NCI-H345 (cell line): ENCODE measurements at regions not wholly inside any gene's neighbourhood (a gene's known extent, or its start where the extent isn't known, plus 50 kb on each side); places are given as distances from the start of the nearest gene placed in this dataset.

Source experiments
- DNase-seq: peaks from one replicate; lab custom pipeline; 2025; lab: John Stamatoyannopoulos, UW

DNA sequence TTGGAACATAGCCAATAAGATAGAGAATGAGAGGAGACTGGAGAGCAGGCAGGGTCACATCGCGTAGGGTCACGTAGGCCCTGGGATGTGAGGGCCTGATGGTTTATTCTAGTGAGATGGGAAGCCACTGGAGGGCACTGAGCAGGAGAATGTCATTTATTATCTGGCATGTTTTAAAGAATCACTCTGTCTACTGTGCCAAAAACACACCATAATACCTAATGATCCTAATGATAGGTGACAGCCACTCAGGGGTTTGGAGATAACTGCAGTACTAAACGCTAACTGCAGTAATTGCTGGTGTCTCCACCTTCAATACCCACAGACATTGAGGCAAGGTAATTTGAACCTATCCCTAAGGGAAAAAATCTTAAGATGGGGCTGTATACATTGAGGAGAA, 185.4 kb downstream of the TTLL7 start:
- DNase-seq, result no peak

DNA sequence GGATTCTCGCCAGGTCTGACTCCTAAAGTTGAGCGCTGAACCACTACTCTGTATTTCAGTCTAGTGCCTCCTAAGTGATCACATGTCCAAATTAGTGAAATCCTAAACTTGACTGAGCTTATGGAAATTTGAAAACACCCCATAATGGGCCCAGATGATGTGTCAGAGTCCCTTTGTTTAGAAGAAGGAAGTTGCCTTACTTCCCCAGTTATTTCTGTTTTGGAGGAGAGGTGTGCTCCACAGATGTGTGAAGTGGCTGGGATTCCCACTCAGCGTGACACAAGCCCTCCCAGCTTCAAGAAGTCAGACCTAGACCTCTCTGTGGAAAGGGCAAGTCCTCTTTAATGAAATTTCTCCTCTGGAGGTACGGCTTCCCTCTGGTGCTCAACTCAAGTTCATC, 188.8 kb downstream of the TTLL7 start:
- no peak for DNase-seq

DNA sequence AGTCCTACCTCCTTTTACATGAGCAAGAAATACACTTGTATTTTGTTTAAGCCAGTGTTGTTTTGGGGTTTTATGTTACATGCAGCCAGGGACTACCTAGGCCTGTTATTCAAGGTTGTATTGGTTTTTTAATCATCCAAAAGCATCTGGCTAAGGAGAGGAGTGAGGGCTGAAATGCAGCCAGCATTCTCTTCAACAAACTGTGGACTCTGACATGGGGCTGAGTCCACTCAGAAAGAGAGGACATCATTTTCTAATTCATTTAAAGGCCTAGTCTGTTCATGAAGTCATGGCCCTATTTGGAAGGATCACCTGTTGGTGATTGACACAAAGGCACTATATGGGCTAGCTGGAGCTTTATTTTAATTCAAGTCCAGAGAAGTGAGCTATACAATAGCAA, 190.4 kb downstream of the TTLL7 start:
- DNase-seq, result no peak

DNA sequence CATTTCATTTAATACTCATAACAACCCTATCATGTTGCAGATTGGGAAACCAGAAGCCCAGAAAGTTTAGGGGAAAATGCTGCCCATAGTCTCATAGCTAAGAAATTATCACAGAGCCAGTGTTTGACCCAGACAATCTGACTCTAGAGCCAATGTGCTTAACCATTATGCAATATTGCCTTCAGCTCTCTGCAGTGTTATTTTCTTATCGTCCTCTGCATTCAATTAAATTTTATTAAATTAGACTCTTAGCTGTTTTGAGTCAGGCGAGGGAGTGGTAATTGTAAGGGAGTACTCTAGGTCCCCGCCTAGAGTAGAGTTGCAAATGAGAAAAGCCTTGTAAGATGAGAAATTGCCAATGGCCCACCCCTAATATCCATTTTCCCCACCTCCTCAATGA, 191.1 kb downstream of the TTLL7 start:
- DNase-seq, result no peak

DNA sequence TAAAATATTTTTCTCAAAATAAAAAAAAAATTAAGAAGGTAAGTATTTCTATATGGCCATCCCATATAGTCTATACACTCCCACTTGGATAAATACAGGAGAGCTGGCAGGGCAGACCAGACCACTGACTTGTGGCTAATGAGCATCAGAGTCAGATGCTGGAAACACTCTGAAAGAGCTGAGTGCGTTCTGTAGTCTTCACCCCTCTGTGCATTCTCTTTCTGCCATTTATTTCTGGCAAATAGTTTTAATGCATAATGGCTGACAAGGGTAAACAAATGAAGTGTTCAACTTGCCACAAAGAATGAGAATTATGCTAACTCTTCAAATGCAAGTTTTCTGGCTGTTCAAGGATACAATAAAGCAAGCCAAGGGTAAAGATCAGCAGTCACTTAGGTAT, 191.7 kb downstream of the TTLL7 start:
- DNase-seq, result no peak

DNA sequence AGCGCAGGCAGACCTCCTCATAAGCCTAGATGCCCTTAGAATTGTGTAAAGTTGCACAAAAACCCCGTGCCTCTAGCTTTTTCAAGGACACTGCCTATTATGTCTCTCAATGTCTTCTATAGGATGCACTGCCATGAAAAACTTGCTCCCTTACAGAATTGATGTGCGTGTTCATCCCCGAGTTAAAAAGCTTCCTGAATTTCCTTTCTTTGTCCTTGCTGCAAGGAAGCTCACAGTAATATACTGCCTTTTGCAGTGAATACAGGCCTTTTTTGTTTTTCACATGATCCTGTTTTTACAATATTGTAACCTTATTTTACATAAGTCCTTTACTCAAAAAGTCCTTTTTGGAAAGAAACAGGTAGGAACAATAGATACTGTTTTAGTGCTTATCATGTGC, 193.0 kb downstream of the TTLL7 start:
- DNase-seq, result no peak

DNA sequence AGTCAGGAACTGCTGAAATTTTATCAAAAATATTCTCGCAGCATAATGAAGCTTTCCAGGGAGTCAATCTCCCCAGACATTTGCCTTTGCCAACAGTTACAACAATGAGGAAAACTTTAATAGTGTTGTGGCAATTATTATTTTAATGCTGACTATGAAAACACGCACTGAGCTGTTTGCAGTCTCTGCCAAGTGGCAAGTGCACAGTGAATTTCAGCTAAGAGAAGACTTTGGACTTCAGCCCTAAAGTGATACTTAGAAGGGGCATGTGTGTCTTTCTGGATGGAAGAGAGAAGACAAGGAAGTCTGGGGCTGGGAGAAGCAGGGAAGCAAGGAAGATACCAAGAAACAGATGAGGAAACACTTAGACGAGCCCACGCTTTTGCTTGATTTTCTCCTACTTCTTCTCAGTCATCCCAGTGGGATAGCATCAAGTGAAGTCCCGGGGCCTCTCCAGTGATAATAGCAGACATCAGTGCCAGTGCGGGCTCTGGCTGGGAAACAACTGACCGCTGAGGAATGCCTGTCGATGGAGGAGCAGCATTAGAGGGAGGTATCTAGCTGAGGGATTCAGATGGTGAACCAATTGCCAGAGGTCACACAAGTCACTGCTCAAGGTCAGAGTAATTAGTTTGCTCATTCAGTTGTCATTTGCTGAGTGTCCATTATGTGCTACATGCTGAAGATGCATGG, 196.3 kb downstream of the TTLL7 start:
- DNase-seq, result no peak

DNA sequence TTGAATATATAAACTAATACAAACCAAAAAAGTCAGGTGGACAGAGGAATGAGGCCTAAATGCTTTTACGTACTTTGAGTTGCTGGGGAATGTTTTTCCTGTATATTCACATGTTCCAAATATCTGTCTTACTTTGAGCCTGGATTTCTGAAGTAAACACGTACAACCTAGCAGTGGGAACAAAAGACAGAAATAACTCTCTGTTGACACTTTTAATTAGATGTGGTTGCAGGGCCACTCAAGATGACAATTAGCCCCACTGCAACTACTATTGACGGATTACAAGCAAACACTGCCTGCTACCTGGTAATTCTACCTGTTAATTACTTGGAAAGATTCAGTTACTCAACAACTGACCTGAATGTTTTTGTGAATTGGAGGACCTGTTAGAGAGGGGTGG, 196.9 kb downstream of the TTLL7 start:
- DNase-seq, result peak; percentile 19

DNA sequence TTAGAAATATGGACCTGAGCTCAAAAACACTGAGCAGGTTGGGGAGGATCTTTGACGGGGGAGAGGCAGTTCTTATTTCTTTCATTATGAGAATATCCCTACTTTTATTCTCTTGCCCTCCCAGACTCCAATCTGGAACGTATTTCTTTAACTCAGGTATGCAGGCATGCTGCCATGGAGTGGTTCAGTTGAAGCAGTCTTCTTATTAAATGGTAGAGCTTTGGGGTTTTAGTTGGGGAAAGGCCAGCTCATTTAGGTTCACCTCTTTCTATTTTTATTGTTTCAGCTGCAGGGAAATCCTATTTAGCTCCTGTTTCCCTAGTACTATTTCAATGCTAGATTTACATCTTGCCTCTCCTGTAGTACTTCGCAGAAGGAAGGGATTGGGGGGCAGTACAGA, 198.9 kb downstream of the TTLL7 start:
- DNase-seq, result no peak

DNA sequence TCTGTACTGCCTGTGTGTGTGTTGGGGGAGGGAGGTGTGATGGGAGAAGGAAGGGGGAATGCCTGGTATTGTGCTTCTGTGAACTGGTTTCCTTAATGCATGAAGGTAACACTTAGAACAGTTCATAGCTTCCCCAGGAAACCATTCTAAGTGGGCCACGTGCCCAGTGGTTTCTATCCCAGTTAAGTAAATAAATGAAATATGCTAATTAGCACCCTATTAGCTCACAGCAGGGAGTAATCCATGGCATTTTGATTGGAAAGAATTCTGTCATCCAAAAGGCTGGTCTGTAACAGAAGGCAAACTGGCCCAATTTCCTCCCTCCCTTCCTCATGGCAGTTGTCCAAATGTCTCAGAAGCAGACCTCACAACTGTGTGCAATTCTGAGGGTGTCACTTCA, 199.3 kb downstream of the TTLL7 start:
- peak; percentile 18 for DNase-seq

DNA sequence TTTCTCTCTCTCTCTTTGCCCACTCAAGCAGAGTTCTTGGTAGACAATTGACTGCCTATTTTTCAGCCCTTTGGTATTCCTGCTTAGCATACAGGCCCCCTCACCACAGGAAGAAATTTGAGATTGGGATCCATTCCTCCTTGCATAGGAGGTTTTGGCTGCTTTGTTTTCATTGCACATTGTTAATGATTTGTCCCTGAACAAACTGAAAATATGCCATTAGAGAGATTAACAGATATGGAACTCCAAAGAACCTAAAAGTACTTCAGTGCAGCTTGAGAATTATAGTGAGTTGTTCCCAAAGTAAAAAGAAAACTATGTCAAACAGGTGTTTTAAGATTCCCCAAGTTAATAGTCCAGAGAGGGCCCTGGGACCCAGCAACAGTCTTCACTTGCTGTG, 200.0 kb downstream of the TTLL7 start:
- no peak for DNase-seq

DNA sequence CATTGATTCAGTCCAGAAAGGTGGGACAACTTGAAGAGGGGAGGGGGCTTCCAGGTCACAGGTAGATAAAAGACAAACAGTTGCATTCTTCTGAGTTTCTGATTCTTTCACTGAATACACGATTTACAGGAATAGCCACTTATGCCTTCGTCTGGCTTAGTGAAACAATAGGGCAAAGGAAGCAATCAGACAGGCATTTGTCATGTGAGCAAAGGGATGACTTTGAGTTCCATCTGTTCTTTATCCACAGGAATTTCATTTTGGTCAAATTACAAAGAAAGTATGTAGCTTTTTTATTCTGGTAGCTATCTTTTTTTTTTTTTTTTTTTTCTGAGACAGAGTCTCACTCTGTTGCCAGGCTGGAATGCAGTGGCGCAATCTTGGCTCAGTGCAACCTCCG, 202.5 kb downstream of the TTLL7 start:
- no peak for DNase-seq

DNA sequence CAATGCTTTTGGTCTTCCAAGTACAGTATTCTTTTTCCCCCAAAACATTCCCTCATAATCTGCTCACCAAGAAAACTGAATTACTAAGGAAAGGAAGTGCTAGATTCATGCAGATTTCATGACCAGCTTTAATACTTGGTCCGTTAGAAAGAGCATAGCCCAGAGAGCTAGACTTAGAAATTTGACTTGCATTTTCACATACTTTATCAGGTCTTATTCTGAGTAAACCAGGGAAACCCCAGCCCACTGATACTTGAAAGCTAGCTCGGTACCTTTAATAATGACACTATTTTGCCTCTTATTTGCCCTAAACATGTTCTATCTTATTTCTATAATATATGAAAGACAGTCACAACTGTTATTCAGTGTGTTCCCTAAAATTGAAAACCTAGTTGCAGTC, 204.5 kb downstream of the TTLL7 start:
- DNase-seq, result no peak

DNA sequence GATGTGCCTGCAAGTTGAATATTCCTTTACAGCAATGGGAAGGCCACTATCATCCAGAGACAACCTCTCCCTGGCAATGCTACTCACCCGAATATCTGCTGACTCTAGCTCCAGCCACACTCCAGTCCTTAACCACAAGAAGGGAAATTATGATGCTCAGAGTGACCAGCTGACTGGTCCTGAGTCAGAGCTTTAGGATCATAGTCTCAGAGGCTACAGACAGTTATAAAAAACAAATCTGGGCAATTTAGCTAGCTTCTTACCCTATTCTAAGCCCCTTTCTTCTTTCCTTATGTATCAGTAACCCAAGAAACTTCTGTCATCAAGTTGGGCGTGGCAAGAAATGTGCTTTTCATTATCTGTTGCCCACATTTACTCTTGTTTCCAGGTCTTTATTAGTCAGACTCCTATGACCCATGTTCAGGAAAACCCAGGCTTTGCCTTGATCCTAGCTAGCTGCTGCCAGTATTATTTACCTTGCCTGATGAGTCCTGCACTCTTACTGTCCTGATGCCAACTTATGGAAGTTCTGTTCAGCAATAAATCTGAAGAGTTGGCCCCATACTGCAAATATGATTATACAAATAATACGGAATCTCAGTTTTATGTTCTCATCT, 207.0 kb downstream of the TTLL7 start:
- DNase-seq, result no peak

DNA sequence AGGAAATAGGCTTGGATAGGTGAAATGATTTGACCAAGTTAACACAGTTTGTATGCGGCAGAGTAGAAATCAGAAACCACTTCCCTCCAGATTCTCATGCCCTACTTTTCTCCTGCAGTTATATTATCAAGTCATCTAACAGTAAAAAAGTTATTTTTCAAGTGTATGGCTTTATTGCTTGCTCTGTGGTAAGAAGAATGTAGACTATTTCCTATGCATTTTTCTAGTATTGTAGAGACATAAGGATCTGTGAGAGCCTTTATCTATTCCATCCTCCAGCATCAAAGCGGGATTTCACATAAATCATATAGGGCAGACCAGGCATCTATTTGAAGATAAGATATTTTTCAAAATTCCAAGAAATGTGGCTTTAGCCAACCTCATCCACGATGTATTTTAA, 208.5 kb downstream of the TTLL7 start:
- no peak for DNase-seq

DNA sequence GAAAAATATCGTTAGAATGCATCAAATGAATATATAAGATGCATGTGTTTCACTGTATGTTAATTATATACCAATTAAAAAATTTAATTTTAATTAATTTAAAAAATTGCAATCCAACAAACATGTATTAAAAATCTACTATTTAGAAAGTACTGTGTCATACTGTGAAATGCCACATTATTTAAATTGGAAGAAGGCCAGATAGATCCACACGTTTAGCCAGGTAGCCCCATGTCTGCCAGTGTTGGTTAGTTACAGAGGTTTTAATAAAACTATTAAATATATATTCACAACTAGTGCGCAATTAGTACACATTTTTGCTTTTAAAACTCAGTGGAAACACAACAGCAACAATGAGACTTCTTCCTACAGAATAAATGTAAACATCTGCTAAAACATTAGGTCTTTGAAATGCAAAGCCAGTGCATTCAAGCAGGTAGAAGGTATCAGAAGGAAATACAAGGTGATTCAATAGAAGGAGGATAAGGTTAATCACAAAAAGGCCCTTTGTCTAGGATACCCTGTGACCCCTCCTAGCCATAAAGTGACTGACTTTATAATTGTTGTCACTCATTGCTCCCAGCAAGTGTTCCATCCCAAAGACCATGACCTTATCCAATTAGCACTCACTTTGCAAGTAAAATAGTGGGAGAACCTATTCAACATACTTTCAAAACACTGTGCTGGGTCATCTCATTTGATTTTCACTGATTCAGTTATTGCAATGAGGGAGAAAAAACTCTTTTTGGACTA, 211.5 kb downstream of the TTLL7 start:
- no peak for DNase-seq

DNA sequence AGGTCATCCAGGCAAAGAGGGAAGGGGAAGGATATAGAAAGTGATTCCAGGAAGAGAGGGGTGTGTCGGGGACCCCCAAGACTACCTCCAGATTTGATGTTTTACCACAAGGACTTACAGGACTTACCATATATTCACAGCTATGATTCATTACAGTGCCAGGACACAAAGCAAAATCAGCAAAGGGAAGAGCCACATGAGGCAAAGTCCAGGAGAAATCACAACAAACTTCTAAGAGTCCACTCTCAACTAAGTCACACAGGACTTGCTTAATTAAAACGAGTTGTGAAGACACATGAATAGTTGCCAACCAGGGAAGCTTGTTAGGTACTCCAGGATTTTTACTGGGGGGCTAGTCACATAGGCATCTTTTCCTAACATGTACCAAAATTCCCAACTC, 217.3 kb downstream of the TTLL7 start:
- no peak for DNase-seq

DNA sequence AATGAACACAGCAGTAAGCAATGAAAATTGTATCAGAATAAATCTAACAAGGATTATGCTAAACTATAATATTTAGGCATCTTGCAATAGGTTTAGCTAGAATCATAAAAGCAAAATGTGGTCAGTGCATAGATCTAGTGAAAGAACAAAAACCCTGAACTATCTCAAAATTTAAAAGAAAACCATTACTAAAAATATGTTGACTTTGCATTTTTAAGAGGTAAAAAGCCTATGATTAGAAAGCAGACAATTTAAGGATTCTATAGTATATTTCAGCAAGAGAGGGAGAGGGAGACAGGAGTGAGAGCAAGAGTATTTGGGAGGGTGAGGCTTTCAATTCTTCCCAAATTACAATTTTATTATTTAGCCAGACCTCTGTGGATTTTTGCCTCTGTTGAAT, 219.4 kb downstream of the TTLL7 start:
- DNase-seq, result no peak

DNA sequence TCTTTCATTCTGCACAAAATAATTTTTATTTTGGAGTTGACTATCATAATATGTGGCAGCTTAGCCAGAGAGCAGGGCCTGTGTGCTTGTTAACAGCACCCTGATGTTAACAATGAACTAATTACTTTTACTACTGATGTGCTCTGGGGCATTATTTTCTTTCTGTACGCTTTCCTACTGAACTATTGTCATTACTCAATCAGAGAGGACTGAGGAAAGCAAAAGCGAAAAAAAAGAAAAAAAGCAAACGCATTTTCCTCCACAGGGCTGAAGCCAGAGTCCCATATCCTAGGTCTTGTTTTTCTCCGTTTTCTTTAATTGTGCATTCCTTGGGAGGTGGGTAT, 221.2 kb downstream of the TTLL7 start:
- no peak for DNase-seq

DNA sequence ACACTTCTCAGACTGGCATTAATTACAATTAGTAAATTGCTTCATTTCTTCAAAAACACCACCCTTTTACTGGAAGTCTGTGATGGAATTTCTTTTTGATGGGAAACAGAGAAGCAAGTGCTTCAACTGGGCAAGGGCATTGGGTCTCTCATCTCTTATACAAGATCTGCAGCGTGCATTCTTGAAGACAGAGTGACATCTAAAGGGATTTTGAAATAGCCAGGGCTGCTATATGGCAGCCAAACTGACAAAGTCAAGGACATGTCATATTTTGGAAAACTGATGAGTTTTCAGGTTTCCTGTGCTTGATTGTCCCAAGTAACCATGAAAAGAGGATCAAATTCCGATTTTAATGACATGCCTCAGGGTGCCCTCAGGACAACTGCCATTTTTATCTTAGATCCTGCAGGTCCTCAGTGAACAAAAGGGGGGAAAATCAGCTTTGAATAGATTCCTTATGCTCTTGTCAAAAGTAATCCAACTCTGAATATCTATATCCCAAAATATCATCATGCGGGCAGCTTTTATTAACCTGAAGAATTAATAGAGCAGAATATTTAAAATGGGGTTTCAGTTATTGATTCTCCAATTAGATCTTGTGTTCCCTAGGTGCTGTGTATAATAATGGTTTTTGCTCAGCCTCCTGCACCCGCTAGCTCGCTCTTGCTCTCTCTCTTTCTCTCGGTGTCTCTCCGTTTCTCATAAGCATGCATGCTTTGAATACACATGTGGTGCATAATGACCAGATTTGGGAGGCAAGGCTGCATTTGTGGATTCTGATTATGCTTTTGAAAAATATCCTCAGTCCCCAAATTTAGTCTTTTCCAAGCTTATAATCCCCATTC, 221.8 kb downstream of the TTLL7 start:
- no peak for DNase-seq

DNA sequence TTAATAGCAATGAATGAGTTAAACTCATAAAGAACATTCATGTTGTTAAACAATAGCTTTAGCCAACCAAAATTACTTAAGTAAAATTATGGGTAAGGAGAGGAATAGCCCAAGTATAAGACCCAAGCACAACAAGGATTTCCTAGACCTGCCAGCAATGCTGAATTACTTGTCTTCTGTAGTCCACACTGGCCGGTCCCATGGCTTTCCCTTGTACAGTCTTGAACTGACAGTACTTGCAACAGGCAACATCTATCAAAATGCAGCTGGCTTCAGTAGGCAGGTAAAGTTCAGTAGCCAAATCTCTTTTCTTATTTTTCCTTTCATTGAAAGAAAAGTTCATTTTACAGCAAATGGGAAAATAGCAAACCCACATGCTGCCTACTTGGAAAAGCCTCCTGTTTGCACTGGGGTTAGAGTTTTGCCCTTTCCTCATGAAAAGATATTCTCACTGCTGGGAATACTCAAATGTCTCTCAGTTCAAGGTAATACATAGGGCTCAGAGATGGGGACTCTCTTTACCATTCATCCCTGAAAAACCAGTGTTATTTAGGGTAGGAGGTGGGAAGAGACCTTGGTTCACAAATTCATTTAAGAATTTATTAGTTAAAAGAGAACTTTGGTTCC, 222.8 kb downstream of the TTLL7 start:
- DNase-seq, result no peak

DNA sequence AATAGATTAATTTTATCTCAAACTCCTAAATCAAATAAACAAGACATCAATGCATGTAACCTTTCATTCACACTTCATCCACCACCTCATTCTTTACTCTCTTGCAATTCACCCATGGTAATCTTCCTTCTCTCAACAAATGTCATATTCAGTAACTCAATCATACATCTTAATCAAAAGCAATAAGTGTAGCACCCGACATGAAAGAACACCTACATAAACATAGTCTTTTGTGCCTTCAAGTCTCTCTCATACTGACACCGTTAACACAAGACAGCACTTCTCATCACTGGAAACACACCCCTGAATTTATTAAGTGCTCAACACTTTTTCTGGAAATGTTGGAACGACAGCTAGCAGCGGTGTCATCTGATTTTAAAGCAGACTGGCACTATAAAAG, 225.9 kb downstream of the TTLL7 start:
- no peak for DNase-seq
